Esophagus squamous epithelium (tissue), 5 donors: ENCODE measurements at regions not wholly inside any gene's neighbourhood (a gene's known extent, or its start where the extent isn't known, plus 50 kb on each side); places are given as distances from the start of the nearest gene placed in this dataset.
A peak's percentile ranks its signal among the peaks of the same experiment; 100 is the strongest.

Source experiments
- DNase-seq: peaks from one replicate; lab custom pipeline; 2025; lab: John Stamatoyannopoulos, UW
- H3K27ac ChIP-seq, 4 donors: fragments of 200-600 bp; sonication (generic); one replicate each; pipeline ENCODE4 v1.5.1; 2016 to 2019; ENCODE audit warnings: mild to moderate bottlenecking in 1 of 4
- H3K27me3 ChIP-seq, 4 donors: fragments of 200-600 bp; sonication (generic); 1 replicate in 3 of 4; 2 replicates in 1 of 4; pipeline versions ENCODE4 v1.5.1 to v1.6.0; 2017 to 2021; ENCODE audit warnings: antibody characterized with exemption in 1 of 4
- H3K36me3 ChIP-seq, 3 donors: fragments of 200-600 bp; sonication (generic); one replicate each; pipeline ENCODE4 v1.5.1; 2016 to 2019
- H3K4me1 ChIP-seq, 3 donors: fragments of 200-600 bp; sonication (generic); one replicate each; pipeline ENCODE4 v1.5.1; 2017 to 2019
- H3K4me3 ChIP-seq, 4 donors: fragments of 200-600 bp; sonication (generic); 1 replicate in 3 of 4; 2 replicates in 1 of 4; pipeline ENCODE4 v1.5.1; 2016 to 2019; ENCODE audit warnings: mild to moderate bottlenecking in 2 of 4, moderate library complexity in 1 of 4
- H3K9me3 ChIP-seq, 3 donors: fragments of 200-600 bp; sonication (generic); one replicate each; pipeline ENCODE4 v1.5.1; 2016 to 2019
- CTCF ChIP-seq, 6 experiments: fragments of 450-650 bp in 4 of 6; fragments of 200-600 bp in 2 of 6; sonication (generic) in 2 of 6; IDR thresholded peaks; one replicate each; pipeline ENCODE4 v1.5.1; 2016 to 2019; ENCODE audit warnings: antibody characterized with exemption in 6 of 6, mild to moderate bottlenecking in 4 of 6, moderate library complexity in 4 of 6
- POLR2A ChIP-seq, 4 donors: fragments of 450-650 bp; IDR thresholded peaks; one replicate each; pipeline ENCODE4 v1.6.1; 2017; ENCODE audit warnings: antibody characterized with exemption in 4 of 4, mild to moderate bottlenecking in 4 of 4, moderate library complexity in 3 of 4
- WGBS, 2 donors: methylation state at CpG; one replicate each; pipeline ENCODE4 v1.1.5; 2018; 5-methylcytosine and 5-hydroxymethylcytosine counted together
- intact Hi-C: fragments of 100-400 bp; cut with DNase I; formaldehyde crosslinking; loops from one replicate; pipeline ENCODE4 v1.15.0; 2022
- donor health status: DM: yes; HTN: yes; CAD: no.

- no peak overlapping the region for H3K4me3 ChIP-seq
- no peaks in the 10 kb centered on the region for H3K9me3 ChIP-seq
- WGBS, 2 donors: 61 to 86% methylated on average over 2 of the region's 2 CpGs
- H3K27me3 ChIP-seq: no peaks in the 10 kb centered on the region
- no peak overlapping the region for H3K27ac ChIP-seq
- no peak for DNase-seq
- TF ChIP-seq CTCF (IDR thresholded peaks at IDR 0.05): no peak
- TF ChIP-seq POLR2A (IDR thresholded peaks at IDR 0.05): no peak
- H3K4me1 ChIP-seq: peaks cover 0 to 9% (median 0%) of the 10 kb centered on the region in 3 donors
- intact Hi-C loops: no loop called here
- H3K36me3 ChIP-seq: no peaks in the 10 kb centered on the region
Measured at GRCh38 chr10:4012848-4013247, 227.8 kb upstream of the KLF6 start.

GRCh38 chr10:4011136-4011812 lies 226.3 kb upstream of the KLF6 start:
- WGBS, 2 donors: 94 to 95% methylated on average over 4 of the region's 4 CpGs
- intact Hi-C loops: no loop called here

GRCh38 chr10:4008676-4009382 lies 223.8 kb upstream of the KLF6 start:
- 75 to 87% methylated on average over 7 of the region's 7 CpGs for whole genome bisulfite sequencing, 2 donors
- H3K4me1 ChIP-seq: peaks cover 0 to 7% (median 0%) of the 10 kb centered on the region in 3 donors
- TF ChIP-seq POLR2A (IDR thresholded peaks at IDR 0.05) (no peak), CTCF (IDR thresholded peaks at IDR 0.05) (no peak)
- H3K27me3 ChIP-seq: no peaks in the 10 kb centered on the region
- H3K9me3 ChIP-seq: no peaks in the 10 kb centered on the region
- no peak overlapping the region for H3K27ac ChIP-seq
- no peaks in the 10 kb centered on the region for H3K36me3 ChIP-seq
- no peak overlapping the region for H3K4me3 ChIP-seq
- intact Hi-C loops: no loop called here
- DNase-seq: no peak

More at GRCh38 chr10:4011136-4011812, 226.3 kb upstream of the KLF6 start:
- no peak overlapping the region for H3K27ac ChIP-seq
- H3K4me3 ChIP-seq: no peak overlapping the region
- H3K9me3 ChIP-seq: no peaks in the 10 kb centered on the region
- H3K4me1 ChIP-seq: peaks cover 0 to 9% (median 0%) of the 10 kb centered on the region in 3 donors
- H3K36me3 ChIP-seq: no peaks in the 10 kb centered on the region
- no peak for DNase-seq
- H3K27me3 ChIP-seq: no peaks in the 10 kb centered on the region
- TF ChIP-seq CTCF (IDR thresholded peaks at IDR 0.05) (no peak), POLR2A (IDR thresholded peaks at IDR 0.05) (no peak)

GRCh38 chr10:4007771-4008170 lies 222.8 kb upstream of the KLF6 start:
- Histone ChIP-seq H3K27ac (no peak overlapping the region), H3K4me1 (no peaks in the 10 kb centered on the region), H3K9me3 (no peaks in the 10 kb centered on the region), H3K27me3 (no peaks in the 10 kb centered on the region), H3K4me3 (no peak overlapping the region), H3K36me3 (no peaks in the 10 kb centered on the region)
- TF ChIP-seq POLR2A (IDR thresholded peaks at IDR 0.05) (no peak), CTCF (IDR thresholded peaks at IDR 0.05) (no peak)
- intact Hi-C loops: no loop called here
- 61 to 67% methylated on average over 4 of the region's 4 CpGs for WGBS, 2 donors
- DNase-seq: no peak

GRCh38 chr10:4006858-4007257 lies 221.8 kb upstream of the KLF6 start:
- H3K9me3 ChIP-seq: no peaks in the 10 kb centered on the region
- no peaks in the 10 kb centered on the region for H3K36me3 ChIP-seq
- no peak for DNase-seq
- 85 to 89% methylated on average over 7 of the region's 7 CpGs for WGBS, 2 donors
- no peaks in the 10 kb centered on the region for H3K4me1 ChIP-seq
- H3K27ac ChIP-seq: peak overlapping the region in 1 of 4 donors; percentile 28
- no peaks in the 10 kb centered on the region for H3K27me3 ChIP-seq
- intact Hi-C loops: no loop called here
- no peak for TF ChIP-seq POLR2A (IDR thresholded peaks at IDR 0.05)
- no peak for TF ChIP-seq CTCF (IDR thresholded peaks at IDR 0.05)
- H3K4me3 ChIP-seq: no peak overlapping the region
